ENCODE measurements at regions not wholly inside any gene's neighbourhood (a gene's known extent, or its start where the extent isn't known, plus 50 kb on each side); places are given as distances from the start of the nearest gene placed in this dataset.

DNA sequence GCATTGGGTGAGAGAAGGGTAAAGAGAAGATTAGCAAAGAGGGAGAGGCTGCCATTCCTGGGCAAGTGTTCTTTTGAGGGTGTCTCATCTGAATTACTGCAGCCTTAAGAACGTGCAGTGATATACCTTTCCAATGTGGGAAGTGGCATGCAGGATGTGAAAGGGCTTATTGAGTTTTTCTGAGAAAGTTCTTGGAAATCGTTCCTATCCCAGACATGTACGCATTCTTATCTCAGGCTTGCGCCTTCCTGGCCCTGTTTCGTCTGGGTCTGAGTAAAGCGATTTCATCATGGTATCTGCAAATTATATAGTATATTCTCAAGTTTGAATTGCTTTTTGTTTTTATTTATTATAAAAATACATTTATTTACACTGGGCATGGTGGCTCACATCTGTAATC, 699.8 kb downstream of the TRAM1L1 start:
- H3K9ac ChIP-seq (ENCODE audit: low read depth, low read length, poor library complexity): no peak overlapping the region
- H3K79me1 ChIP-seq (ENCODE audit: low read depth, low read length): no peaks in the 10 kb centered on the region
- no peak overlapping the region for H3K4me3 ChIP-seq (ENCODE audit: low read length in 2 of 2)
- no peak overlapping the region for H2BK5ac ChIP-seq (ENCODE audit: low read length)
- no peaks in the 10 kb centered on the region for H3K36me3 ChIP-seq (replicated peaks in 1 of 2; ENCODE audit: control insufficient read depth in 2 of 2, insufficient read depth in 2 of 2, low read length in 2 of 2)
- no peak overlapping the region for H3K27ac ChIP-seq (replicated peaks; ENCODE audit: low read length)
- H3K18ac ChIP-seq (ENCODE audit: low read length): no peak overlapping the region
- no peak for DNase-seq (ENCODE audit: low spot score)
- H2AFZ ChIP-seq (ENCODE audit: low read length): no peak overlapping the region
- no peak overlapping the region for H3K4ac ChIP-seq (ENCODE audit: low read length)
- no peak overlapping the region for H3K23ac ChIP-seq (ENCODE audit: low read depth, low read length, poor library complexity)
- H2BK15ac ChIP-seq (ENCODE audit: low read length): no peak overlapping the region
- no peak overlapping the region for H4K8ac ChIP-seq (ENCODE audit: low read depth, low read length)
- no peak overlapping the region for H3K14ac ChIP-seq (ENCODE audit: low read length)
- no peak overlapping the region for H2BK120ac ChIP-seq (ENCODE audit: low read depth, low read length)
- H3K4me2 ChIP-seq (ENCODE audit: insufficient read depth, low read length, poor library complexity, severe bottlenecking): no peak overlapping the region
- H2AK5ac ChIP-seq (ENCODE audit: low read depth, low read length): no peak overlapping the region
- H3K27me3 ChIP-seq (ENCODE audit: control insufficient read depth in 3 of 3, insufficient read depth in 3 of 3, low read depth in 1 of 3, low read length in 3 of 3): no peaks in the 10 kb centered on the region
- H3K4me1 ChIP-seq (ENCODE audit: control insufficient read depth in 2 of 2, insufficient read depth in 1 of 2, low read depth in 1 of 2, low read length in 2 of 2): no peaks in the 10 kb centered on the region
- H4K91ac ChIP-seq (ENCODE audit: low read depth, low read length, poor library complexity): no peak overlapping the region
- WGBS, 2 donors (ENCODE audit: extremely low coverage in 2 of 2, insufficient read length in 2 of 2, insufficient replicate concordance in 1 of 2): no CpG with 5 or more reads among the region's 6 CpGs
- no peaks in the 10 kb centered on the region for H3K9me3 ChIP-seq (replicated peaks in 1 of 2; ENCODE audit: control insufficient read depth in 2 of 2, insufficient read depth in 1 of 2, low read depth in 1 of 2, low read length in 2 of 2)
- no peak overlapping the region for H2BK12ac ChIP-seq (ENCODE audit: low read length)

GRCh38 chr4:116374815-116375214, 710.6 kb downstream of the TRAM1L1 start:
- DNase-seq (ENCODE audit: low spot score): no peak
- no peaks in the 10 kb centered on the region for H3K79me1 ChIP-seq (ENCODE audit: low read depth, low read length)
- H3K9ac ChIP-seq (ENCODE audit: low read depth, low read length, poor library complexity): no peak overlapping the region
- H3K4ac ChIP-seq (ENCODE audit: low read length): no peak overlapping the region
- no peaks in the 10 kb centered on the region for H3K9me3 ChIP-seq (replicated peaks in 1 of 2; ENCODE audit: control insufficient read depth in 2 of 2, insufficient read depth in 1 of 2, low read depth in 1 of 2, low read length in 2 of 2)
- no peaks in the 10 kb centered on the region for H3K27me3 ChIP-seq (ENCODE audit: control insufficient read depth in 3 of 3, insufficient read depth in 3 of 3, low read depth in 1 of 3, low read length in 3 of 3)
- no peak overlapping the region for H2AFZ ChIP-seq (ENCODE audit: low read length)
- no peak overlapping the region for H3K14ac ChIP-seq (ENCODE audit: low read length)
- H3K27ac ChIP-seq (replicated peaks; ENCODE audit: low read length): no peak overlapping the region
- no CpG with 5 or more reads among the region's 3 CpGs for WGBS, 2 donors (ENCODE audit: extremely low coverage in 2 of 2, insufficient read length in 2 of 2, insufficient replicate concordance in 1 of 2)
- H2AK5ac ChIP-seq (ENCODE audit: low read depth, low read length): no peak overlapping the region
- no peak overlapping the region for H3K23ac ChIP-seq (ENCODE audit: low read depth, low read length, poor library complexity)
- no peak overlapping the region for H3K18ac ChIP-seq (ENCODE audit: low read length)
- no peak overlapping the region for H2BK5ac ChIP-seq (ENCODE audit: low read length)
- H3K4me1 ChIP-seq (ENCODE audit: control insufficient read depth in 2 of 2, insufficient read depth in 1 of 2, low read depth in 1 of 2, low read length in 2 of 2): no peaks in the 10 kb centered on the region
- H4K91ac ChIP-seq (ENCODE audit: low read depth, low read length, poor library complexity): no peak overlapping the region
- no peak overlapping the region for H3K4me2 ChIP-seq (ENCODE audit: insufficient read depth, low read length, poor library complexity, severe bottlenecking)
- no peak overlapping the region for H4K8ac ChIP-seq (ENCODE audit: low read depth, low read length)
- no peak overlapping the region for H3K4me3 ChIP-seq (ENCODE audit: low read length in 2 of 2)
- H2BK12ac ChIP-seq (ENCODE audit: low read length): no peak overlapping the region
- no peak overlapping the region for H2BK15ac ChIP-seq (ENCODE audit: low read length)
- no peak overlapping the region for H2BK120ac ChIP-seq (ENCODE audit: low read depth, low read length)
- no peaks in the 10 kb centered on the region for H3K36me3 ChIP-seq (replicated peaks in 1 of 2; ENCODE audit: control insufficient read depth in 2 of 2, insufficient read depth in 2 of 2, low read length in 2 of 2)

GRCh38 chr4:116362583-116362982, 722.8 kb downstream of the TRAM1L1 start:
- no peak for DNase-seq (ENCODE audit: low spot score)
- Histone ChIP-seq H3K9me3 (replicated peaks in 1 of 2; ENCODE audit: control insufficient read depth in 2 of 2, insufficient read depth in 1 of 2, low read depth in 1 of 2, low read length in 2 of 2) (peaks cover 5 to 6% of the 10 kb centered on the region in 2 donors), H3K27me3 (ENCODE audit: control insufficient read depth in 3 of 3, insufficient read depth in 3 of 3, low read depth in 1 of 3, low read length in 3 of 3) (no peaks in the 10 kb centered on the region), H3K4me2 (ENCODE audit: insufficient read depth, low read length, poor library complexity, severe bottlenecking) (no peak overlapping the region), H2BK5ac (ENCODE audit: low read length) (no peak overlapping the region), H3K23ac (ENCODE audit: low read depth, low read length, poor library complexity) (no peak overlapping the region), H2BK120ac (ENCODE audit: low read depth, low read length) (no peak overlapping the region), H2BK15ac (ENCODE audit: low read length) (no peak overlapping the region), H3K18ac (ENCODE audit: low read length) (no peak overlapping the region), H3K79me1 (ENCODE audit: low read depth, low read length) (no peaks in the 10 kb centered on the region), H3K36me3 (replicated peaks in 1 of 2; ENCODE audit: control insufficient read depth in 2 of 2, insufficient read depth in 2 of 2, low read length in 2 of 2) (no peaks in the 10 kb centered on the region), H3K4me3 (ENCODE audit: low read length in 2 of 2) (no peak overlapping the region), H2BK12ac (ENCODE audit: low read length) (no peak overlapping the region), H3K14ac (ENCODE audit: low read length) (no peak overlapping the region), H2AFZ (ENCODE audit: low read length) (no peak overlapping the region), H3K9ac (ENCODE audit: low read depth, low read length, poor library complexity) (no peak overlapping the region), H3K4me1 (ENCODE audit: control insufficient read depth in 2 of 2, insufficient read depth in 1 of 2, low read depth in 1 of 2, low read length in 2 of 2) (no peaks in the 10 kb centered on the region), H3K27ac (replicated peaks; ENCODE audit: low read length) (no peak overlapping the region), H4K91ac (ENCODE audit: low read depth, low read length, poor library complexity) (no peak overlapping the region), H4K8ac (ENCODE audit: low read depth, low read length) (no peak overlapping the region), H2AK5ac (ENCODE audit: low read depth, low read length) (no peak overlapping the region), H3K4ac (ENCODE audit: low read length) (no peak overlapping the region)

DNA sequence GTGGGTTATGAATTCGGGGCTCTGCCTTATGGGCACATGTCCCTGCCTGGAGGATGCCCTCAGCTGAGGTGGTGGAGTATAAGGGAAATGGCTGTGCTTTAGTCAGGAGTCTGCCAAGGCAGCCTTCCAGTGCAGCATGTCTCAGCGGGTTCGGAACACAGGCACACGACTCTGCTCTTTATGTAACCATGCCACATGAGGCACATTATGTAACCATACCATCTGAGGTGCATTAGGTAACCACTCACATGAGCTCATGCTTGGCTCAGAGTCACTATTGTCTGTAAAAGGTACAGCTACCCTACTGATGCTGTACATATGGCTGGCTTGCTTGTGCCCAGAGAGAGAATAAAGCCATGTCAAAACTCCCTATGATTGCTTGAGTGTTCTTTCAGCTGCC, 723.6 kb downstream of the TRAM1L1 start:
- no peak overlapping the region for H3K23ac ChIP-seq (ENCODE audit: low read depth, low read length, poor library complexity)
- no peaks in the 10 kb centered on the region for H3K4me1 ChIP-seq (ENCODE audit: control insufficient read depth in 2 of 2, insufficient read depth in 1 of 2, low read depth in 1 of 2, low read length in 2 of 2)
- H3K27ac ChIP-seq (replicated peaks; ENCODE audit: low read length): no peak overlapping the region
- no peak overlapping the region for H3K4ac ChIP-seq (ENCODE audit: low read length)
- H3K9ac ChIP-seq (ENCODE audit: low read depth, low read length, poor library complexity): no peak overlapping the region
- H4K91ac ChIP-seq (ENCODE audit: low read depth, low read length, poor library complexity): no peak overlapping the region
- no peaks in the 10 kb centered on the region for H3K79me1 ChIP-seq (ENCODE audit: low read depth, low read length)
- H2AK5ac ChIP-seq (ENCODE audit: low read depth, low read length): no peak overlapping the region
- H3K36me3 ChIP-seq (replicated peaks in 1 of 2; ENCODE audit: control insufficient read depth in 2 of 2, insufficient read depth in 2 of 2, low read length in 2 of 2): no peaks in the 10 kb centered on the region
- H3K4me2 ChIP-seq (ENCODE audit: insufficient read depth, low read length, poor library complexity, severe bottlenecking): no peak overlapping the region
- H3K14ac ChIP-seq (ENCODE audit: low read length): no peak overlapping the region
- WGBS, 2 donors (ENCODE audit: extremely low coverage in 2 of 2, insufficient read length in 2 of 2, insufficient replicate concordance in 1 of 2): no CpG with 5 or more reads among the region's 4 CpGs
- no peak overlapping the region for H2BK120ac ChIP-seq (ENCODE audit: low read depth, low read length)
- no peaks in the 10 kb centered on the region for H3K27me3 ChIP-seq (ENCODE audit: control insufficient read depth in 3 of 3, insufficient read depth in 3 of 3, low read depth in 1 of 3, low read length in 3 of 3)
- H2BK12ac ChIP-seq (ENCODE audit: low read length): no peak overlapping the region
- no peak overlapping the region for H2BK5ac ChIP-seq (ENCODE audit: low read length)
- H2BK15ac ChIP-seq (ENCODE audit: low read length): no peak overlapping the region
- H3K4me3 ChIP-seq (ENCODE audit: low read length in 2 of 2): no peak overlapping the region
- no peak for DNase-seq (ENCODE audit: low spot score)
- no peak overlapping the region for H4K8ac ChIP-seq (ENCODE audit: low read depth, low read length)
- H3K9me3 ChIP-seq (replicated peaks in 1 of 2; ENCODE audit: control insufficient read depth in 2 of 2, insufficient read depth in 1 of 2, low read depth in 1 of 2, low read length in 2 of 2): peaks cover 5 to 6% of the 10 kb centered on the region in 2 donors
- H2AFZ ChIP-seq (ENCODE audit: low read length): no peak overlapping the region
- H3K18ac ChIP-seq (ENCODE audit: low read length): no peak overlapping the region

Data from neuronal stem cell (in vitro differentiated cells).